Thymus (tissue), 11 donors: ENCODE measurements at regions not wholly inside any gene's neighbourhood (a gene's known extent, or its start where the extent isn't known, plus 50 kb on each side); places are given as distances from the start of the nearest gene placed in this dataset.

Experiments used
- DNase-seq, 9 donors: peaks; one replicate each; pipeline ENCODE4 v3.0.0-alpha.2; 2013; ENCODE audit warnings: low spot score in 9 of 9, low read depth in 6 of 9, missing footprints in 1 of 9
- H3K27ac ChIP-seq, 2 donors: one replicate each; pipeline ENCODE4 v1.5.1; 2013; ENCODE audit warnings: control low read depth in 1 of 2, low read depth in 1 of 2, low read length in 1 of 2, mild to moderate bottlenecking in 1 of 2, moderate library complexity in 1 of 2
- H3K27me3 ChIP-seq, 2 donors: one replicate each; pipeline ENCODE4 v1.5.1; 2013; ENCODE audit warnings: low read length in 1 of 2; ENCODE audit not compliant: control insufficient read depth in 2 of 2, insufficient read depth in 1 of 2
- H3K36me3 ChIP-seq, 2 donors: one replicate each; pipeline ENCODE4 v1.5.1; 2013; ENCODE audit warnings: low read length in 1 of 2, mild to moderate bottlenecking in 1 of 2, moderate library complexity in 1 of 2; ENCODE audit not compliant: control insufficient read depth in 2 of 2, insufficient read depth in 2 of 2
- H3K4me1 ChIP-seq, 2 donors: one replicate each; pipeline ENCODE4 v1.5.1; 2013; ENCODE audit warnings: low read length in 2 of 2; ENCODE audit not compliant: control insufficient read depth in 2 of 2, insufficient read depth in 2 of 2
- H3K4me3 ChIP-seq, 2 donors: one replicate each; pipeline ENCODE4 v1.5.1; 2013; ENCODE audit warnings: low read length in 2 of 2, control low read depth in 1 of 2, mild to moderate bottlenecking in 1 of 2
- H3K9me3 ChIP-seq, 2 donors: one replicate each; pipeline ENCODE4 v1.5.1; 2013; ENCODE audit warnings: low read length in 1 of 2, mild to moderate bottlenecking in 1 of 2; ENCODE audit not compliant: control insufficient read depth in 2 of 2, insufficient read depth in 1 of 2
- WGBS: extraction: QIAGEN DNeasy Blood & Tissue Kit; methylation state at CpG from one replicate; pipeline ENCODE4 v1.1.7; 2013; 5-methylcytosine and 5-hydroxymethylcytosine counted together
- donor health status: healthy.

DNA sequence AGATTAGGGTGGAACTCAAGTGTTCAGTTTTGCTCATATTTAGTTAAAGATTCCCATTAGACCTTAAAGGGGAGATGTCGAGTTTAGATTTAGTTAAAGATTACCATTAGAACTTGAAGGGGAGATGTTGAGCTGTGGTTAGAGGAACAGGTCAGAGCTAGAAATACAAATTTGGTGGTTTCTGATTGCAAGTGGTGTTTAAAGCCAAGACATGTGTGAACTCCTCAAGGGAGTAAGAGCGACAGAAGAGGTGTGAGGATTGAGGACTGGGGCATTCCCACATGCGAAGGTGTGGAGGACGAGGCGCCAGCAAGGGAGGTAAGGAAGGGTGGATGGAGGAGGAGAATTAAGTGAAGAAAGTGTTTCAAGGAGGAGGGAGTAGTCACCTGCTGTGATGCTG is 168.6 kb downstream of the IER5 start:
- H3K4me3 ChIP-seq: no peak overlapping the region
- WGBS: 84% methylated on average over 5 of the region's 5 CpGs
- H3K36me3 ChIP-seq: no peaks in the 10 kb centered on the region
- H3K27me3 ChIP-seq: no peaks in the 10 kb centered on the region
- no peak for DNase-seq
- no peak overlapping the region for H3K27ac ChIP-seq
- no peaks in the 10 kb centered on the region for H3K4me1 ChIP-seq
- peaks cover 0 to 4% of the 10 kb centered on the region in 2 donors for H3K9me3 ChIP-seq

DNA sequence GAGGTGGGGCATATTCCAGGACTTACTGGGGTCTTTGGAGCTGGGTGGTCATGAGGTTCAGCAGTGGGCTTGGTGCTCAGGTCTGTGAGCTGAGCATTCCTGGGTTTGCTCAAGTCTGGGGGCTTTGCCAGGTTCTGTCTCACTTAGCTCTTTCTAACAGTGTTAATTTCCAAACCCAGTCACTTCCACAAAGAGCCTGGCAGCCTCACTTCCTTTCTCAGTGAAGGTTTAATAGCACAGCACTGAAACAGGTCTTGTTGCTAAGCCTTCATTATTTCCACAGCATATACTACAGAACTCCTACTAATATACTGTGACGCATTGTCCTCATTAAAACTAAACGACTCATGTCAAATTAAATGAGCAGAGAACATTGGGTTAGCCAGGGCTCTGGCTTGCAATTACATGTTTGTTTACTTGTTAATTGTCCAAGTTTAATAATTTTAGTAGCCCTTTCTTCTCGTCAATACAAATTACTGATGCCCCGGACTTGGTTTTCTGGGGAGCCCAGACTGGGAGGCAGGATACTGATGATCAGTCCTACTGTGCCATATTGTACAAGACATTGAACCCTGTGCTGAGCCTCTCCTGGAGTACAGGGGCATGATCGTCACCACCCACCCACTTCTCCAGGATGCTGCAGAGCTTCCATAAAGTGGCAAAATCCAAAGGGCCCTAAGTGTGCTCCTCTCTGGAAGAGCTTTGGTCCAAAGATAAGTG is 170.7 kb downstream of the IER5 start:
- Histone ChIP-seq H3K4me3 (no peak overlapping the region), H3K9me3 (peaks cover 0 to 4% of the 10 kb centered on the region in 2 donors), H3K36me3 (no peaks in the 10 kb centered on the region), H3K27ac (no peak overlapping the region), H3K4me1 (no peaks in the 10 kb centered on the region), H3K27me3 (no peaks in the 10 kb centered on the region)
- 73% methylated on average over 5 of the region's 5 CpGs for WGBS
- DNase-seq: no peak

DNA sequence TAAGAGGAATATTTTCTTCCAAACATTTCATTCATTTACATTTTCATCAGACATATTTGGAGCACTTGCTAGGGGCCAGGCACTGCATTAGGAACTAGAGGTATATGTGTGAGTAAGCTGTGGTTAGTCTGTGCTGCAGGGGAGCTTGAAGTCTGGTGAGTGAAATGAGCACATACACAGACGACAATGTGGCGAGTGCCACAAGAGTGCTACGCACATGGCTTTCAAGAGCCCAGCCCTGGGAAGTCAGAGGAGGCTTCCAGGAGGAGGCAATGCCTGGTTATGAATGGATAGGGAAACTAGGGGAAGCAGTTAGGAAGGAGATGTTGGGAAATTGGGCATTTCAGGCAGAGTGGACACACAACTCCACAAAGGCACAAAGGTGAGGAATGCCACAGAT is 171.8 kb downstream of the IER5 start:
- Histone ChIP-seq H3K9me3 (peaks cover 0 to 4% of the 10 kb centered on the region in 2 donors), H3K36me3 (no peaks in the 10 kb centered on the region), H3K4me3 (no peak overlapping the region), H3K4me1 (no peaks in the 10 kb centered on the region), H3K27ac (no peak overlapping the region), H3K27me3 (no peaks in the 10 kb centered on the region)
- WGBS: 82% methylated on average over 3 of the region's 3 CpGs
- DNase-seq: no peak

DNA sequence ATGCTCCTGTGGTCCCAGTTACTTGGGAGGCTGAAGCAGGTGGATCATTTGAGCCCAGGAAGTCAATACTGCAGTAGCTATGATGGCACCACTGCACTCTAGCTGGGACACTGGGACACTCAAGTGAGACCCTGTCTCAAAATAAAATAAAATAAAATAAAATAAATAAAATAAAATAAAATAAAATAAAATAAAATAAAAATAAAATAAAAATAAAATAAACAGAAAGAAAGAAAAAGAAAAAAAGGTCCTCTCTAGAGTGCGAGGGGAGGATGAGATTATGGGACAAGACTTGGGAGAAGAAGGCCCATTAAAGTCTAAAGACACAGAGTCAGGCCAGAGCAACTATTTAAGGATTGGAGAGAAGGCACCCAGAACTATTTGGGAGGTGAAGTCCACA is 172.5 kb downstream of the IER5 start:
- Histone ChIP-seq H3K36me3 (no peaks in the 10 kb centered on the region), H3K27ac (no peak overlapping the region), H3K27me3 (no peaks in the 10 kb centered on the region), H3K4me1 (no peaks in the 10 kb centered on the region), H3K9me3 (no peaks in the 10 kb centered on the region), H3K4me3 (no peak overlapping the region)
- no peak for DNase-seq
- WGBS: 95% methylated on average over 1 of the region's 1 CpG

DNA sequence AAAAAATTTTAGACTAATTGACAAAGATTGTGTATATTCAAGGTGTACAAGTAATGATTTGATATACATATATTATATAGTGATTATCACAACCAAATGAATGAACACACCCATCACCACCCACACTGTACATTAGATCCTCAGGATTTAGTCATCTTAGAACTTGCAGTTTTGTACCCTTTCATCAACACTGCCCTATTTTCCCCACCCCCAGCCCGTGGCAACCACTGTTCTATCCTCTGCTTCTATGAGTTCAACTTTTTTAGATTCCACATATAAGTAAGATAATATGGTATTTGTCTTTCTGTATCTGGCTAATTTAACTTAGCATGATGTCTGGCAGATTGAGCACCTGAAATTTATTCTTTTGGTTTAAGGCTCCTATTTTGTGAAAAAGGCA is 173.6 kb downstream of the IER5 start:
- Histone ChIP-seq H3K27me3 (no peaks in the 10 kb centered on the region), H3K4me3 (no peak overlapping the region), H3K27ac (no peak overlapping the region), H3K4me1 (no peaks in the 10 kb centered on the region), H3K9me3 (no peaks in the 10 kb centered on the region), H3K36me3 (no peaks in the 10 kb centered on the region)
- no peak for DNase-seq
- 68% methylated on average over 1 of the region's 1 CpG for WGBS

DNA sequence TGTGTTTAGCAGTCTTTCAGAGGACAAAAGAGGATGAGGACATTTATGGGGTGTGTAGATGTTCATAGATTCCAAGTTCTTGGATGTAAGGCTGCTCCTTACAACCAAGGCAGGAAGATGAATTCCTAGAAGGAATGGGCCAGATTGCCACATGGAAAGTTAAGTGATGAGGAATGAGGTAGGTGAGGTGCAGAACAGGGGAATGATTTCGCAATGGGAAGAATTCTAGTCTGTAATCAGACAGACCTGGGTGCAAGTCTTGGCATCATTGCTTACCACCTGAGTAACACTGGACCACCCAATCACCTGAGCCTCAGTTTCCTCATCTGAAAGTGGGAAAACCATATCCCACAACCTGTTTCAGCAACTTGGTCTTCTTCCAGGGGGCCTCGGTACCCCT is 174.9 kb downstream of the IER5 start:
- Histone ChIP-seq H3K4me1 (no peaks in the 10 kb centered on the region), H3K27me3 (no peaks in the 10 kb centered on the region), H3K27ac (no peak overlapping the region), H3K36me3 (no peaks in the 10 kb centered on the region), H3K4me3 (no peak overlapping the region), H3K9me3 (no peaks in the 10 kb centered on the region)
- WGBS: 92% methylated on average over 2 of the region's 2 CpGs
- DNase-seq: no peak

DNA sequence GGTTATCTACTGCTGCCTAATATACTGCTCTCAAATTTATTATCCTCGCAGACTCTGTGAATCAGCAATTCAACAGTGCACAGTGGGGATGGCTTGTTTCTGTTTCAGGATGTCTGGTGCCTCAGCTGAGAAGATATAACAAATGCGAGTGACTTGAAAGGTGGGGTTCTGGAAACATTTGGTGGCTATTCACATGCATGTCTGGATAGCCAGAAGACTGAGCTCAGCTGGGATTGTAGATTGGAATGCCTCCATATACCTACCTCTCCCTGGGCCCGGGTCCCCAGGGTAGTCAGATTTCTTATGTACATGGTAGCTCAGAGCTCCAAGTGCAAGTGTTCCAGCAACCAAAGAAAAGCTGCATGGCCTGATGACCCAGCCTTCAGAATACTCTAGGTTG is 176.3 kb downstream of the IER5 start:
- WGBS: 80% methylated on average over 3 of the region's 3 CpGs

DNA sequence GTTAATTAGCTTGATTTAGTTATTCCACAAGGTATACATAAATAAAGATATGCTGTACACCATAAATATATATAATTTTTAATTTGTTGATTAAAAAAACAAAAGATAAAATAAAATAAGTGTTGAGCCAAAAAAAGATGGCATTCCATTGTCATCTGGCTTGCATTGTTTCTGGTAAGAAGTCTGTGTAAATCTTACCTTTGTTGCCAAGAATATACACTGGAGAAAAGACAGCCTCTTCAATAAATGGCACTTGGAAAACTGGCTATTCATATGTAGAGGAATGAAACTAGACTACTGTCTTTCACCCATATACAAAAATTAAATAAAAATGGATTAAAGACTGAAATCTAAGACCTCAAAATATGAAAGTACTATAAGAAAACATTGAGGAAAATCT is 196.5 kb downstream of the IER5 start:
- Histone ChIP-seq H3K36me3 (no peaks in the 10 kb centered on the region), H3K4me3 (no peak overlapping the region), H3K27ac (no peak overlapping the region), H3K4me1 (no peaks in the 10 kb centered on the region), H3K9me3 (no peaks in the 10 kb centered on the region), H3K27me3 (no peaks in the 10 kb centered on the region)
- no peak for DNase-seq

More for the DNA sequence above, 176.3 kb downstream of the IER5 start:
- H3K36me3 ChIP-seq: no peaks in the 10 kb centered on the region
- H3K27ac ChIP-seq: no peak overlapping the region
- no peaks in the 10 kb centered on the region for H3K27me3 ChIP-seq
- H3K4me1 ChIP-seq: no peaks in the 10 kb centered on the region
- DNase-seq: no peak
- H3K9me3 ChIP-seq: no peaks in the 10 kb centered on the region
- no peak overlapping the region for H3K4me3 ChIP-seq

DNA sequence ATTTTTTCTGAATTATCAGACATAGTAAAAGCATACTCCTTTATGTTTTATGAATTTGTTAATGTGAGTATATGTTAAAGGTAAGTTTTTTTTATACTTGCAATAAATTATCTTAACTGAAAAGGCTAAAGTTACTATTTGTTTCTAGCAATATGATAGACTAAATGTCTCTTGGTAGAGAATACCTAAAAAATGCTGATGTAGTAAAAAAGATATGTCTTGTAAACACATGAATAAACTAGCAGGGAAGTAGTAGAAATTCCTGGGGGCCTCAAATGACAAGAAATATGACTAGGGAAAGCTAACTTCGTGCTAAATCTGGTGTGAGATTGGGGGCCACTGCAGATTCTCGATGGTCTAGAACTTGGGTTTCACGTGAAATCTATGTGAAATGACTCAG is 188.1 kb upstream of the CACNA1E start:
- 88% methylated on average over 3 of the region's 3 CpGs for WGBS
- DNase-seq: no peak
- no peak overlapping the region for H3K4me3 ChIP-seq
- no peaks in the 10 kb centered on the region for H3K4me1 ChIP-seq
- no peak overlapping the region for H3K27ac ChIP-seq
- no peaks in the 10 kb centered on the region for H3K27me3 ChIP-seq
- no peaks in the 10 kb centered on the region for H3K9me3 ChIP-seq
- no peaks in the 10 kb centered on the region for H3K36me3 ChIP-seq

DNA sequence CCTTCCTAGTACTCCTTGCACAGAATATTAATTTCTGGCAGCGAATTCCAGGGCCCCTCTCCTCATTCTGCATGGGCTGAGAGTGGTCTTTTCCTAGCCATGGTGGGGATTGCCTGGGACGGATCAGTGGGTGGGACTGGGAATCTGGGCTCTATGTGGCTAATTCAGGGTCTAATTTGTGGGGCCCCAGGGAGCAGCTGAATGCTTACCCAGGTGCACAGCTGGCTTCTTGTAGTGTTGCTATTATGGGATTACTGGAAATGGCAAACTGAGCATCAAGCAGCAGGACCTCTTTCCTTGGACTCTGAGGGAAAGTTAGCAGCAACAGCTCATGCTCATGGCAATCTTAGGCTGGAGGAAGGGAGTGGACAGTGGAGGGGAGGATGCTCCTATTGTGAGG is 187.1 kb upstream of the CACNA1E start:
- no peaks in the 10 kb centered on the region for H3K9me3 ChIP-seq
- H3K27ac ChIP-seq: no peak overlapping the region
- DNase-seq: no peak
- no peaks in the 10 kb centered on the region for H3K27me3 ChIP-seq
- H3K4me3 ChIP-seq: no peak overlapping the region
- 77% methylated on average over 2 of the region's 2 CpGs for WGBS
- no peaks in the 10 kb centered on the region for H3K4me1 ChIP-seq
- H3K36me3 ChIP-seq: no peaks in the 10 kb centered on the region
